ENCODE measurements at regions not wholly inside any gene's neighbourhood (a gene's known extent, or its start where the extent isn't known, plus 50 kb on each side); places are given as distances from the start of the nearest gene placed in this dataset.
"Not testable (repeated sequence)": the region's sequence is repeated elsewhere in the genome, so short reads cannot be mapped to it uniquely, and the experiment has no call there.

DNA sequence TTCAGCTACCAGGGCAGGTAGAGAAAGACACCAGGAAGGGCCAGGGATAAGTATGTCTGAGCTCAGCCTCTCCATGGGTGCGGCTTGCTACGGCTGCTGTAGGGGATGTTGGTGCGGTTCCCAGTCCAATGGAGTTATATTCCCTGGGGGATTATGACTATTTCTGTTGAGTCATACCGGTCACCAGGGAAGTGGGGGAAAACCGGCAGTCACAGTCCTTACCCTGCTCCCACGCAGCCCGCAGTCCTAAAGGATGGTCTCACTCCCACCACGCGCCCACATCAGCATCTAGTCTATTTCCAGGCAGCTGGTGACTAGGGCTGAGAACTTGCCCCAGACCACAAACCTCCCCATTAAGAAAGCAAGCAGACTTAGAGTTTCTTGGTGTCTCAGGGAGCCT is 191.6 kb downstream of the VEGFC start:
- Histone ChIP-seq H3K4me3 (no peak overlapping the region), H3K27ac (no peak overlapping the region), H3K4me1 (replicated peaks in 1 of 2) (peaks cover 0 to 5% of the 10 kb centered on the region in 2 donors)
- 30 to 100% (median 93%) methylated on average over 2 to 8 of the region's 9 CpGs; no CpG with 5 or more reads in 4 of the 10 experiments for WGBS, 10 experiments
- in situ Hi-C loops (cut with MboI; ENCODE audit: low pct_unique_long_range_greater_than_20kb in 2 of 9, low sequenced_read_pairs in 9 of 9, unreplicated experiment in 9 of 9) = no loop called here
- peak in 1 of 8 experiments; percentile 53 for ATAC-seq (replicated peaks in 6 of 8)

- Histone ChIP-seq H3K4me3 (no peak overlapping the region), H3K27ac (no peak overlapping the region), H3K4me1 (replicated peaks in 1 of 2) (no peaks in the 10 kb centered on the region)
- ATAC-seq (replicated peaks in 6 of 8) = no peak
- in situ Hi-C loops (cut with MboI; ENCODE audit: low pct_unique_long_range_greater_than_20kb in 2 of 9, low sequenced_read_pairs in 9 of 9, unreplicated experiment in 9 of 9) = no loop called here
- WGBS, 10 experiments = 61 to 100% (median 82%) methylated on average over 1 to 10 of the region's 11 CpGs; no CpG with 5 or more reads in 2 of the 10 experiments
Measured at GRCh38 chr4:176607807-176608206, 184.9 kb downstream of the VEGFC start.

DNA sequence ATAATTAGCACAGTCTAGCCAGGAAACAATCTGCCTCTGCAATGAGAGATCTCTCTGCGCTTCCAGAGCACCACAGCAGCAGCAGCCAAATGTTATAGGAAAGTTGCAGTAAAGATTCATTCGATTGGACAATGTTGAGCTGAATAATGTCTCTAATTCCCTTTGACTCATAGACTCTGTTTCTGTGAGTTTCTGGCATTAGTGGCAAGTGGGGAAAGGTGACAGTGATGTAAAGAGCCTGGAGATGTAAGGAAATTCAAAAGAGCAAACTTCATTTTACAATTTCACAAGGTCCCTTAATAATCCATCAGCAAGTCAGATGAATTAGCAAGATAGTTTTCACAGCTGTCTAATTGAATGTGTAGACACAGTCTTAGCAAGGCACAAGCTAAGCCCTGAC is 184.4 kb downstream of the VEGFC start:
- WGBS, 10 experiments = 79 to 100% (median 97%) methylated on average over 1 to 2 of the region's 2 CpGs; no CpG with 5 or more reads in 2 of the 10 experiments
- H3K27ac ChIP-seq = no peak overlapping the region
- in situ Hi-C loops (cut with MboI; ENCODE audit: low pct_unique_long_range_greater_than_20kb in 2 of 9, low sequenced_read_pairs in 9 of 9, unreplicated experiment in 9 of 9) = no loop called here
- ATAC-seq (replicated peaks in 6 of 8) = no peak
- H3K4me3 ChIP-seq = no peak overlapping the region
- H3K4me1 ChIP-seq (replicated peaks in 1 of 2) = no peaks in the 10 kb centered on the region

- no peak for ATAC-seq (replicated peaks in 6 of 8)
- Histone ChIP-seq H3K27ac (no peak overlapping the region), H3K4me1 (replicated peaks in 1 of 2) (no peaks in the 10 kb centered on the region), H3K4me3 (no peak overlapping the region)
- WGBS, 10 experiments = 24 to 95% (median 64%) methylated on average over 1 to 2 of the region's 2 CpGs
- in situ Hi-C loops (cut with MboI; ENCODE audit: low pct_unique_long_range_greater_than_20kb in 2 of 9, low sequenced_read_pairs in 9 of 9, unreplicated experiment in 9 of 9) = no loop called here
Measured at GRCh38 chr4:176610594-176610993, 182.1 kb downstream of the VEGFC start.

- 0 to 86% (median 56%) methylated on average over 1 of the region's 1 CpG; no CpG with 5 or more reads in 3 of the 10 experiments for WGBS, 10 experiments
- in situ Hi-C loops (cut with MboI; ENCODE audit: low pct_unique_long_range_greater_than_20kb in 2 of 9, low sequenced_read_pairs in 9 of 9, unreplicated experiment in 9 of 9) = no loop called here
- ATAC-seq (replicated peaks in 6 of 8) = no peak
- H3K4me3 ChIP-seq = no peak overlapping the region
- no peaks in the 10 kb centered on the region for H3K4me1 ChIP-seq (replicated peaks in 1 of 2)
- H3K27ac ChIP-seq = no peak overlapping the region
Measured at GRCh38 chr4:176611381-176611780, 181.3 kb downstream of the VEGFC start.

DNA sequence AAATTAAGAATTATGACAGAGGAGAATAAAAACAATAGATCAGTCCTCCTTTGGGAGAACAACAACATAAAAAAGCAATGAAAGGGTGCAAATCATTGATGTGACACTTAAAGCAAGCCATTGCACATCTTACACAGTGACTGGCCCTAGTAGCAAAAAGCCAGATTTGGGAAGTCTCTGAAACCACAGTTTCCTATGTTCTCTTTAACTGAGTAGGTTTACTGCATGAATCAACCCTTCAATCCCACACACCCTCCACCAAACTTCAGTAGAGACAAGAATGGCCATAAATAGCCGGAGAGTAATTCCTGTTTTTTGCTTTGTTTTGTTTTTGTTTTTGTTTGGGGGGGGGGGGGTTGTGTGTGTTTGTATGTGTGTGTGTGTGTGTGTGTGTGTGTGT is 180.8 kb downstream of the VEGFC start:
- H3K27ac ChIP-seq = no peak overlapping the region
- in situ Hi-C loops (cut with MboI; ENCODE audit: low pct_unique_long_range_greater_than_20kb in 2 of 9, low sequenced_read_pairs in 9 of 9, unreplicated experiment in 9 of 9) = no loop called here
- no peak for ATAC-seq (replicated peaks in 6 of 8)
- WGBS, 10 experiments = no CpG with 5 or more reads among the region's 1 CpG
- no peak overlapping the region for H3K4me3 ChIP-seq
- no peaks in the 10 kb centered on the region for H3K4me1 ChIP-seq (replicated peaks in 1 of 2)

GRCh38 chr4:176614793-176615192 is 177.9 kb downstream of the VEGFC start:
- WGBS, 10 experiments = 54 to 93% (median 83%) methylated on average over 1 to 3 of the region's 3 CpGs; no CpG with 5 or more reads in 1 of the 10 experiments
- no peak for ATAC-seq (replicated peaks in 6 of 8)
- no peak overlapping the region for H3K4me3 ChIP-seq
- H3K27ac ChIP-seq = no peak overlapping the region
- in situ Hi-C loops (cut with MboI; ENCODE audit: low pct_unique_long_range_greater_than_20kb in 2 of 9, low sequenced_read_pairs in 9 of 9, unreplicated experiment in 9 of 9) = no loop called here
- H3K4me1 ChIP-seq (replicated peaks in 1 of 2) = no peaks in the 10 kb centered on the region

- H3K4me1 ChIP-seq (replicated peaks in 1 of 2) = no peaks in the 10 kb centered on the region
- no peak overlapping the region for H3K27ac ChIP-seq
- 42 to 100% (median 84%) methylated on average over 1 to 2 of the region's 2 CpGs; no CpG with 5 or more reads in 3 of the 10 experiments for WGBS, 10 experiments
- ATAC-seq (replicated peaks in 6 of 8) = peak in 2 of 8 experiments; percentile 88 to 91
- no peak overlapping the region for H3K4me3 ChIP-seq
- in situ Hi-C loops (cut with MboI; ENCODE audit: low pct_unique_long_range_greater_than_20kb in 2 of 9, low sequenced_read_pairs in 9 of 9, unreplicated experiment in 9 of 9) = no loop called here
Measured at GRCh38 chr4:176616151-176616550, 176.6 kb downstream of the VEGFC start.

GRCh38 chr4:176618138-176618537 is 174.6 kb downstream of the VEGFC start:
- in situ Hi-C loops (cut with MboI; ENCODE audit: low pct_unique_long_range_greater_than_20kb in 2 of 9, low sequenced_read_pairs in 9 of 9, unreplicated experiment in 9 of 9) = no loop called here
- 17 to 80% (median 54%) methylated on average over 1 of the region's 1 CpG; no CpG with 5 or more reads in 4 of the 10 experiments for WGBS, 10 experiments
- H3K4me3 ChIP-seq = no peak overlapping the region
- peak in 1 of 8 experiments; percentile 58 for ATAC-seq (replicated peaks in 6 of 8)
- H3K4me1 ChIP-seq (replicated peaks in 1 of 2) = no peaks in the 10 kb centered on the region
- H3K27ac ChIP-seq = no peak overlapping the region

DNA sequence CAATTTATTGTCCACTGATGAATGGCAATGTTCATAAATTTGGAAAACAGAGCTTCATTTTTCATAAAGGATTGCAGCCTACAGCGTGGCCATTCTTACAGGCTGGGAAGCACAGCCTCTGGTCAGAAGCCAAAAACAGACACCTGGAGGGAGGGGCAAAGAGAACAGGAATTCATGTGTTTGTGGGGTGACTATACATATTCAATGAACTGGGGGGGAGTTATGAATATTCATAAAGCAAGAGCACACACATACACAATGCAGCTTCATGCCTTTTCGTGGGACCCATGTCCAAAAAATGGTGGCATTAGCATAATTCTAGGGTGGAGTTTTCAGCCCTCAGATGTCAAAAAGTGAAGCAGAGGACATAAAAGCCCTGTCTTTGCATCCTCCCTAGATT is 173.3 kb downstream of the VEGFC start:
- H3K4me1 ChIP-seq (replicated peaks in 1 of 2) = no peaks in the 10 kb centered on the region
- ATAC-seq (replicated peaks in 6 of 8) = peak in 2 of 8 experiments; percentile 65 to 79
- WGBS, 10 experiments = 17 to 100% (median 100%) methylated on average over 1 to 2 of the region's 2 CpGs; no CpG with 5 or more reads in 3 of the 10 experiments
- H3K4me3 ChIP-seq = no peak overlapping the region
- in situ Hi-C loops (cut with MboI; ENCODE audit: low pct_unique_long_range_greater_than_20kb in 2 of 9, low sequenced_read_pairs in 9 of 9, unreplicated experiment in 9 of 9) = no loop called here
- H3K27ac ChIP-seq = no peak overlapping the region

- 56 to 89% (median 71%) methylated on average over 1 to 2 of the region's 2 CpGs for WGBS, 10 experiments
- H3K4me1 ChIP-seq (replicated peaks in 1 of 2) = no peaks in the 10 kb centered on the region
- H3K4me3 ChIP-seq = no peak overlapping the region
- no peak overlapping the region for H3K27ac ChIP-seq
- ATAC-seq (replicated peaks in 6 of 8) = no peak
- in situ Hi-C loops (cut with MboI; ENCODE audit: low pct_unique_long_range_greater_than_20kb in 2 of 9, low sequenced_read_pairs in 9 of 9, unreplicated experiment in 9 of 9) = no loop called here
Measured at GRCh38 chr4:176622251-176622948, 170.3 kb downstream of the VEGFC start.

- WGBS, 10 experiments = 80% methylated on average over 2 of the region's 37 CpGs; no CpG with 5 or more reads in 9 of the 10 experiments
- ATAC-seq (replicated peaks in 6 of 8); H3K4me3 ChIP-seq; H3K27ac ChIP-seq; H3K4me1 ChIP-seq (replicated peaks in 1 of 2); in situ Hi-C loops (cut with MboI; ENCODE audit: low pct_unique_long_range_greater_than_20kb in 2 of 9, low sequenced_read_pairs in 9 of 9, unreplicated experiment in 9 of 9): not testable (repeated sequence)
Measured at GRCh38 chr4:176624983-176625610, 167.6 kb downstream of the VEGFC start.

- in situ Hi-C loops (cut with MboI; ENCODE audit: low pct_unique_long_range_greater_than_20kb in 2 of 9, low sequenced_read_pairs in 9 of 9, unreplicated experiment in 9 of 9) = no loop called here
- no peaks in the 10 kb centered on the region for H3K4me1 ChIP-seq (replicated peaks in 1 of 2)
- H3K27ac ChIP-seq = no peak overlapping the region
- H3K4me3 ChIP-seq = no peak overlapping the region
- no peak for ATAC-seq (replicated peaks in 6 of 8)
- 39 to 93% (median 78%) methylated on average over 3 to 4 of the region's 4 CpGs; no CpG with 5 or more reads in 3 of the 10 experiments for WGBS, 10 experiments
Measured at GRCh38 chr4:176627916-176628315, 164.8 kb downstream of the VEGFC start.

DNA sequence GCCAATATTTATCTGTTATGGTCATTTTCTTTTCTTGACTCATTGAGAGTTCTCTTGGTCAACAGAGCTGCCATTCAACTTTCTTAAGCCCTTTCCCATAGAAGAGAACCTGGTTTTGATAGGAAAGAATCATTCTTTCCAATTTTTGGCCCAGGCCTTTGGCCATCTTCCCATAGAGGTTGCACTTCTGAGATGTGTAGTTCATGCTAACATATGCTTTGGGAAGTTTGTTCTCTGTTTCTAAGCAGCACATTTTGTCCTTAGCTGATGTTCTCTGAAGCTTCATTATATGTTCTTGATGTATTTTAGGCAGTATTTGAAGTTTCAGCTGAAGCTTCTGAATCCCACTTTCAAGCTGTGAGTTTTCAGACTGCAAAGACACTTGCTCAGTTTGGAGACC is 161.1 kb downstream of the VEGFC start:
- in situ Hi-C loops (cut with MboI; ENCODE audit: low pct_unique_long_range_greater_than_20kb in 2 of 9, low sequenced_read_pairs in 9 of 9, unreplicated experiment in 9 of 9) = no loop called here
- no peak for ATAC-seq (replicated peaks in 6 of 8)
- Histone ChIP-seq H3K4me1 (replicated peaks in 1 of 2) (peaks cover 13 to 24% of the 10 kb centered on the region in 2 donors), H3K4me3 (no peak overlapping the region), H3K27ac (no peak overlapping the region)

Data from motor neuron (in vitro differentiated cells).